GM12873 (cell line): ENCODE measurements at regions not wholly inside any gene's neighbourhood (a gene's known extent, or its start where the extent isn't known, plus 50 kb on each side); places are given as distances from the start of the nearest gene placed in this dataset.

ENCODE experiments used
- CTCF ChIP-seq: IDR thresholded peaks from 2 replicates; pipeline ENCODE4 v1.5.1; 2012; ENCODE audit warnings: low read depth, mild to moderate bottlenecking, moderate library complexity, low read length, control low read depth; ENCODE audit not compliant: insufficient read depth; ENCODE audit errors: missing control alignments

- TF ChIP-seq CTCF = no peak
Measured at GRCh38 chr6:112971651-112972050, 624.5 kb downstream of the RFPL4B start.

GRCh38 chr6:112979830-112980229 lies 632.7 kb downstream of the RFPL4B start:
- no peak for TF ChIP-seq CTCF

- TF ChIP-seq CTCF = no peak
Measured at GRCh38 chr6:112980676-112981075, 633.5 kb downstream of the RFPL4B start.

GRCh38 chr6:112983713-112984261 lies 636.7 kb downstream of the RFPL4B start:
- no peak for TF ChIP-seq CTCF

GRCh38 chr6:112984899-112985298 lies 637.8 kb downstream of the RFPL4B start:
- no peak for TF ChIP-seq CTCF

- no peak for TF ChIP-seq CTCF
Measured at GRCh38 chr6:112986321-112986720, 639.2 kb downstream of the RFPL4B start.

- no peak for TF ChIP-seq CTCF
Measured at GRCh38 chr6:112988748-112989147, 641.6 kb downstream of the RFPL4B start.
